ENCODE measurements at regions not wholly inside any gene's neighbourhood (a gene's known extent, or its start where the extent isn't known, plus 50 kb on each side); places are given as distances from the start of the nearest gene placed in this dataset.

GRCh38 chr10:120396228-120396627, 60.8 kb upstream of the PLPP4 start:
- no peak for TF ChIP-seq CTCF (IDR thresholded peaks at IDR 0.05)
- TF ChIP-seq POLR2A (IDR thresholded peaks at IDR 0.05), result no peak
